HK-2 (cell line): ENCODE measurements at regions not wholly inside any gene's neighbourhood (a gene's known extent, or its start where the extent isn't known, plus 50 kb on each side); places are given as distances from the start of the nearest gene placed in this dataset.
"Not testable (repeated sequence)": the region's sequence is repeated elsewhere in the genome, so short reads cannot be mapped to it uniquely, and the experiment has no call there.

Source experiments
- DNase-seq: peaks from one replicate; pipeline ENCODE4 v3.0.0-alpha.2; 2018; ENCODE audit not compliant: unreplicated experiment

GRCh38 chr1:196002296-196002695, 605.9 kb downstream of the KCNT2 start:
- DNase-seq = not testable (repeated sequence)

- DNase-seq = no peak
These were observed 607.1 kb downstream of the KCNT2 start for GRCh38 chr1:196001188-196001587.

- no peak for DNase-seq
These were observed 609.2 kb downstream of the KCNT2 start for GRCh38 chr1:195999022-195999421.

GRCh38 chr1:195981448-195982139, 626.6 kb downstream of the KCNT2 start:
- DNase-seq = no peak

GRCh38 chr1:195979646-195980045, 628.6 kb downstream of the KCNT2 start:
- DNase-seq = no peak

- no peak for DNase-seq
These were observed 634.8 kb downstream of the KCNT2 start for GRCh38 chr1:195973311-195973904.

- no peak for DNase-seq
These were observed 636.7 kb downstream of the KCNT2 start for GRCh38 chr1:195971589-195971988.

GRCh38 chr1:195970209-195970608, 638.0 kb downstream of the KCNT2 start:
- no peak for DNase-seq

- DNase-seq = no peak
These were observed 642.8 kb downstream of the KCNT2 start for GRCh38 chr1:195965475-195965874.

GRCh38 chr1:195965036-195965435, 643.2 kb downstream of the KCNT2 start:
- DNase-seq = no peak

- no peak for DNase-seq
These were observed 643.7 kb downstream of the KCNT2 start for GRCh38 chr1:195964516-195964915.

- no peak for DNase-seq
These were observed 646.2 kb downstream of the KCNT2 start for GRCh38 chr1:195962051-195962450.

GRCh38 chr1:195960580-195960979, 647.7 kb downstream of the KCNT2 start:
- no peak for DNase-seq

- DNase-seq = no peak
These were observed 650.1 kb downstream of the KCNT2 start for GRCh38 chr1:195958131-195958530.

- DNase-seq = no peak
These were observed 651.4 kb downstream of the KCNT2 start for GRCh38 chr1:195956845-195957244.

GRCh38 chr1:195954848-195955247, 653.4 kb downstream of the KCNT2 start:
- DNase-seq = no peak

- no peak for DNase-seq
These were observed 656.9 kb downstream of the KCNT2 start for GRCh38 chr1:195951313-195951712.

GRCh38 chr1:195948123-195948895, 659.9 kb downstream of the KCNT2 start:
- no peak for DNase-seq

GRCh38 chr1:195946500-195946899, 661.7 kb downstream of the KCNT2 start:
- no peak for DNase-seq

- no peak for DNase-seq
These were observed 666.4 kb downstream of the KCNT2 start for GRCh38 chr1:195941795-195942194.

GRCh38 chr1:195941314-195941713, 666.9 kb downstream of the KCNT2 start:
- no peak for DNase-seq

- no peak for DNase-seq
These were observed 668.4 kb downstream of the KCNT2 start for GRCh38 chr1:195939844-195940243.
